HEK293 (cell line): ENCODE measurements at regions not wholly inside any gene's neighbourhood (a gene's known extent, or its start where the extent isn't known, plus 50 kb on each side); places are given as distances from the start of the nearest gene placed in this dataset.

Experiments
- CTCF ChIA-PET: fragments of 350-600 bp; formaldehyde crosslinking; extraction: SDS; loops from one replicate; lab custom pipeline; 2021; ENCODE audit warnings: antibody characterized with exemption; lab: Yijun Ruan, JAX
- POLR2A ChIA-PET: fragments of 300-600 bp; formaldehyde crosslinking; extraction: SDS; loops from one replicate; lab custom pipeline; 2020; ENCODE audit warnings: antibody characterized with exemption, inconsistent platforms; lab: Yijun Ruan, JAX
- H3K27ac ChIP-seq: fragments of 200-500 bp; sonication (Bioruptor generic); 2 replicates; pipeline ENCODE4 v1.5.1; 2014; ENCODE audit warnings: low read depth, low read length, control low read depth, inconsistent platforms; ENCODE audit errors: extremely low read depth
- H3K36me3 ChIP-seq, 2 experiments: fragments of 200-500 bp in 1 of 2; sonication (Bioruptor generic) in 1 of 2; 1 replicate in 1 of 2; 2 replicates in 1 of 2; pipeline ENCODE4 v1.5.1; 2014 to 2017; ENCODE audit warnings: inconsistent platforms in 2 of 2, low read length in 2 of 2; ENCODE audit not compliant: control insufficient read depth in 2 of 2, insufficient read depth in 1 of 2
- H3K4me1 ChIP-seq: fragments of 200-500 bp; sonication (Bioruptor generic); 2 replicates; pipeline ENCODE4 v1.5.1; 2014; ENCODE audit warnings: mild to moderate bottlenecking, low read length, inconsistent platforms; ENCODE audit not compliant: control insufficient read depth, insufficient read depth
- H3K4me3 ChIP-seq: 2 replicates; pipeline ENCODE4 v1.5.1; 2011; ENCODE audit warnings: low read depth, mild to moderate bottlenecking, control low read depth, low read length, moderate library complexity
- H3K9me3 ChIP-seq: fragments of 200-500 bp; sonication (Bioruptor generic); 2 replicates; pipeline ENCODE4 v1.5.1; 2014; ENCODE audit warnings: low read depth, low read length, inconsistent platforms; ENCODE audit not compliant: control insufficient read depth, insufficient read depth
- GLI4 ChIP-seq: fragments of 450-650 bp; formaldehyde crosslinking; IDR thresholded peaks from 2 replicates; pipeline ENCODE4 v1.5.1; 2016; ENCODE audit warnings: missing biosample characterization, missing genetic modification characterization
- MEIS1 ChIP-seq: sonication (generic); formaldehyde crosslinking; IDR thresholded peaks from 2 replicates; pipeline ENCODE4 v1.8.1; 2022; ENCODE audit warnings: missing genetic modification reagents, mild to moderate bottlenecking, borderline replicate concordance
- OVOL3 ChIP-seq: fragments of 450-650 bp; formaldehyde crosslinking; IDR thresholded peaks from 2 replicates; pipeline ENCODE4 v1.5.1; 2016; ENCODE audit warnings: missing biosample characterization, missing genetic modification characterization
- REPIN1 ChIP-seq: fragments of 450-650 bp; formaldehyde crosslinking; IDR thresholded peaks from 2 replicates; pipeline ENCODE4 v1.5.1; 2017; ENCODE audit warnings: missing biosample characterization, missing genetic modification characterization, low read depth
- SP3 ChIP-seq: fragments of 450-650 bp; formaldehyde crosslinking; IDR thresholded peaks from 2 replicates; pipeline ENCODE4 v1.5.1; 2016; ENCODE audit warnings: missing biosample characterization, missing genetic modification characterization
- ZNF174 ChIP-seq: fragments of 450-650 bp; formaldehyde crosslinking; IDR thresholded peaks from 2 replicates; pipeline ENCODE4 v1.5.0; 2017; ENCODE audit warnings: missing biosample characterization, mild to moderate bottlenecking, missing genetic modification characterization
- ZNF292 ChIP-seq: fragments of 450-650 bp; formaldehyde crosslinking; IDR thresholded peaks from 2 replicates; pipeline ENCODE4 v1.5.1; 2016; ENCODE audit warnings: low read depth, missing biosample characterization, missing genetic modification characterization, borderline replicate concordance
- ZNF530 ChIP-seq: fragments of 450-650 bp; formaldehyde crosslinking; IDR thresholded peaks from 2 replicates; pipeline ENCODE4 v1.5.1; 2016; ENCODE audit warnings: low read depth, missing biosample characterization, missing genetic modification characterization
- ZNF560 ChIP-seq: fragments of 450-650 bp; formaldehyde crosslinking; IDR thresholded peaks from 2 replicates; pipeline ENCODE4 v1.5.1; 2017; ENCODE audit warnings: missing biosample characterization, missing genetic modification characterization, borderline replicate concordance
- ZNF621 ChIP-seq: fragments of 450-650 bp; formaldehyde crosslinking; IDR thresholded peaks from 2 replicates; pipeline ENCODE4 v1.5.1; 2017; ENCODE audit warnings: missing biosample characterization, missing genetic modification characterization
- ZNF654 ChIP-seq: fragments of 450-650 bp; formaldehyde crosslinking; IDR thresholded peaks from 2 replicates; pipeline ENCODE4 v1.5.1; 2016; ENCODE audit warnings: low read depth, missing biosample characterization, missing genetic modification characterization
- ZSCAN30 ChIP-seq: fragments of 450-650 bp; IDR thresholded peaks from 2 replicates; pipeline ENCODE4 v1.5.1; 2018; ENCODE audit warnings: missing biosample characterization, mild to moderate bottlenecking, missing genetic modification characterization, moderate library complexity
- TF ChIP-seq, protein P1 (sequence below): fragments of 450-650 bp; formaldehyde crosslinking; IDR thresholded peaks from 2 replicates; pipeline ENCODE4 v1.5.1; 2016; ENCODE audit warnings: missing biosample characterization, missing genetic modification characterization
- TF ChIP-seq, protein P2 (sequence below): fragments of 450-650 bp; formaldehyde crosslinking; IDR thresholded peaks from 2 replicates; pipeline ENCODE4 v1.5.1; 2017; ENCODE audit warnings: missing biosample characterization, missing genetic modification characterization
- TF ChIP-seq, protein P3 (sequence below): sonication (generic); formaldehyde crosslinking; IDR thresholded peaks from 2 replicates; pipeline ENCODE4 v1.8.1; 2022; ENCODE audit warnings: mild to moderate bottlenecking, moderate library complexity, missing genetic modification reagents
- TF ChIP-seq, protein P4 (sequence below): fragments of 450-650 bp; formaldehyde crosslinking; IDR thresholded peaks from 2 replicates; pipeline ENCODE4 v1.5.1; 2016; ENCODE audit warnings: missing biosample characterization, missing genetic modification characterization

DNA sequence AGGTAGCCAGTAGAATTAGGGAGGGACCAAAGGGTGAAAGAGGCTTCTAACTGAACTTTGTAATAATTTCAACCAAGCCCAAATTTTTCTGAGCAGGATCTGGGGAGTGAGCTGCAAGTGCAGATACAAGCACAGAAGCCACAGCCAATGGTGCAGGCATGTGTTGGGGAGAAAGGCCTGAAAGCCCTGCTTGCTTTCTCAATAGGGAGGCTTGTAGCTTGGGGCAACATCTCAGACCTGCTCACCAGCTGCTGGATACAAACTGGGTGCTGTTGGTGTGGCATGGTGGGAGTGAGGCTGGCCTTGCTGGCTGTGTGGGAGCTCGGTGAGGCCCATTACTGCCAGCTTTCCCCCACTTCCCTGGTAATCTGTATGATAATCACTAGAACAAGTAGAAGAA is 688.5 kb upstream of the SEMA3D start (continued):
- TF ChIP-seq OVOL3 (tag by site-specific recombination), result no peak

DNA sequence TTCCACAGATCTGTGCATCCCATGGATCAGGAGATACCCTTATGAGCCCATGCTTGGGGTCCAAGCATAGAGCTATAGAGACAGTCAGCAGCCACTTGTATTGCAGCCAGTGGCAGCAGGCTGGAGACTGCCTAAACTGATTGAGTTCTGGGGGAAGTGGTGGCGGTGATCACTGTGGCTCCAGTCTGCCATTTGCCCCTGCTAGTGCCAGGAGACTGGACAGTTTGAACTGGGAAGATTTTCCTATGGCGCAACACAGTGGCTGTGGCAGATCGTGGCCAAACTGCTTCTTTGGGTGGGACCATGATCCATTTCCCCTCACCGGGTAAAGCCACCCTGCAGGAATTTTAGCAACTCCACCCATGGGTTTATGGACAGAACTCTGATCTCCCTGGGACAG is 679.7 kb upstream of the SEMA3D start:
- no peaks in the 10 kb centered on the region for H3K36me3 ChIP-seq
- TF ChIP-seq SP3, result no peak
- no peak for TF ChIP-seq ZNF560 (tag by site-specific recombination)
- TF ChIP-seq ZNF621 (tag by site-specific recombination), result no peak
- TF ChIP-seq ZNF292 (tag by site-specific recombination), result no peak
- TF ChIP-seq, protein P1, sequence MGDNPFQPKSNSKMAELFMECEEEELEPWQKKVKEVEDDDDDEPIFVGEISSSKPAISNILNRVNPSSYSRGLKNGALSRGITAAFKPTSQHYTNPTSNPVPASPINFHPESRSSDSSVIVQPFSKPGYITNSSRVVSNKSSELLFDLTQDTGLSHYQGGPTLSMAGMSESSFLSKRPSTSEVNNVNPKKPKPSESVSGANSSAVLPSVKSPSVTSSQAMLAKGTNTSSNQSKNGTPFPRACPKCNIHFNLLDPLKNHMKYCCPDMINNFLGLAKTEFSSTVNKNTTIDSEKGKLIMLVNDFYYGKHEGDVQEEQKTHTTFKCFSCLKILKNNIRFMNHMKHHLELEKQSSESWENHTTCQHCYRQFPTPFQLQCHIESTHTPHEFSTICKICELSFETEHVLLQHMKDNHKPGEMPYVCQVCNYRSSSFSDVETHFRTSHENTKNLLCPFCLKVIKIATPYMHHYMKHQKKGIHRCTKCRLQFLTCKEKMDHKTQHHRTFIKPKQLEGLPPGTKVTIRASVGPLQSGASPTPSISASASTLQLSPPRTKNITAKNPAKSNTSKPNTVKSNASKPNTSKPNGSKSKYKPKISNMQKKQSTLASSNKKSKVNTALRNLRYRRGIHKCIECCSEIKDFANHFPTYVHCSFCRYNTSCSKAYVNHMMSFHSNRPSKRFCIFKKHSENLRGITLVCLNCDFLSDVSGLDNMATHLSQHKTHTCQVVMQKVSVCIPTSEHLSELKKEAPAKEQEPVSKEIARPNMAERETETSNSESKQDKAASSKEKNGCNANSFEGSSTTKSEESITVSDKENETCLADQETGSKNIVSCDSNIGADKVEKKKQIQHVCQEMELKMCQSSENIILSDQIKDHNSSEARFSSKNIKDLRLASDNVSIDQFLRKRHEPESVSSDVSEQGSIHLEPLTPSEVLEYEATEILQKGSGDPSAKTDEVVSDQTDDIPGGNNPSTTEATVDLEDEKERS (tag by site-specific recombination), result no peak
- TF ChIP-seq GLI4 (tag by site-specific recombination), result no peak
- TF ChIP-seq, protein P2, sequence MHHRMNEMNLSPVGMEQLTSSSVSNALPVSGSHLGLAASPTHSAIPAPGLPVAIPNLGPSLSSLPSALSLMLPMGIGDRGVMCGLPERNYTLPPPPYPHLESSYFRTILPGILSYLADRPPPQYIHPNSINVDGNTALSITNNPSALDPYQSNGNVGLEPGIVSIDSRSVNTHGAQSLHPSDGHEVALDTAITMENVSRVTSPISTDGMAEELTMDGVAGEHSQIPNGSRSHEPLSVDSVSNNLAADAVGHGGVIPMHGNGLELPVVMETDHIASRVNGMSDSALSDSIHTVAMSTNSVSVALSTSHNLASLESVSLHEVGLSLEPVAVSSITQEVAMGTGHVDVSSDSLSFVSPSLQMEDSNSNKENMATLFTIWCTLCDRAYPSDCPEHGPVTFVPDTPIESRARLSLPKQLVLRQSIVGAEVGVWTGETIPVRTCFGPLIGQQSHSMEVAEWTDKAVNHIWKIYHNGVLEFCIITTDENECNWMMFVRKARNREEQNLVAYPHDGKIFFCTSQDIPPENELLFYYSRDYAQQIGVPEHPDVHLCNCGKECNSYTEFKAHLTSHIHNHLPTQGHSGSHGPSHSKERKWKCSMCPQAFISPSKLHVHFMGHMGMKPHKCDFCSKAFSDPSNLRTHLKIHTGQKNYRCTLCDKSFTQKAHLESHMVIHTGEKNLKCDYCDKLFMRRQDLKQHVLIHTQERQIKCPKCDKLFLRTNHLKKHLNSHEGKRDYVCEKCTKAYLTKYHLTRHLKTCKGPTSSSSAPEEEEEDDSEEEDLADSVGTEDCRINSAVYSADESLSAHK (tag by site-specific recombination), result no peak
- no peak for TF ChIP-seq ZSCAN30 (tag by site-specific recombination)
- TF ChIP-seq MEIS1 (CRISPR knock-in tag), result no peak
- TF ChIP-seq ZNF654, result no peak
- TF ChIP-seq REPIN1 (tag by site-specific recombination), result no peak
- TF ChIP-seq, protein P3, sequence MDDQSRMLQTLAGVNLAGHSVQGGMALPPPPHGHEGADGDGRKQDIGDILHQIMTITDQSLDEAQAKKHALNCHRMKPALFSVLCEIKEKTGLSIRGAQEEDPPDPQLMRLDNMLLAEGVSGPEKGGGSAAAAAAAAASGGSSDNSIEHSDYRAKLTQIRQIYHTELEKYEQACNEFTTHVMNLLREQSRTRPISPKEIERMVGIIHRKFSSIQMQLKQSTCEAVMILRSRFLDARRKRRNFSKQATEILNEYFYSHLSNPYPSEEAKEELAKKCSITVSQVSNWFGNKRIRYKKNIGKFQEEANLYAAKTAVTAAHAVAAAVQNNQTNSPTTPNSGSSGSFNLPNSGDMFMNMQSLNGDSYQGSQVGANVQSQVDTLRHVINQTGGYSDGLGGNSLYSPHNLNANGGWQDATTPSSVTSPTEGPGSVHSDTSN, result no peak
- TF ChIP-seq, protein P4, sequence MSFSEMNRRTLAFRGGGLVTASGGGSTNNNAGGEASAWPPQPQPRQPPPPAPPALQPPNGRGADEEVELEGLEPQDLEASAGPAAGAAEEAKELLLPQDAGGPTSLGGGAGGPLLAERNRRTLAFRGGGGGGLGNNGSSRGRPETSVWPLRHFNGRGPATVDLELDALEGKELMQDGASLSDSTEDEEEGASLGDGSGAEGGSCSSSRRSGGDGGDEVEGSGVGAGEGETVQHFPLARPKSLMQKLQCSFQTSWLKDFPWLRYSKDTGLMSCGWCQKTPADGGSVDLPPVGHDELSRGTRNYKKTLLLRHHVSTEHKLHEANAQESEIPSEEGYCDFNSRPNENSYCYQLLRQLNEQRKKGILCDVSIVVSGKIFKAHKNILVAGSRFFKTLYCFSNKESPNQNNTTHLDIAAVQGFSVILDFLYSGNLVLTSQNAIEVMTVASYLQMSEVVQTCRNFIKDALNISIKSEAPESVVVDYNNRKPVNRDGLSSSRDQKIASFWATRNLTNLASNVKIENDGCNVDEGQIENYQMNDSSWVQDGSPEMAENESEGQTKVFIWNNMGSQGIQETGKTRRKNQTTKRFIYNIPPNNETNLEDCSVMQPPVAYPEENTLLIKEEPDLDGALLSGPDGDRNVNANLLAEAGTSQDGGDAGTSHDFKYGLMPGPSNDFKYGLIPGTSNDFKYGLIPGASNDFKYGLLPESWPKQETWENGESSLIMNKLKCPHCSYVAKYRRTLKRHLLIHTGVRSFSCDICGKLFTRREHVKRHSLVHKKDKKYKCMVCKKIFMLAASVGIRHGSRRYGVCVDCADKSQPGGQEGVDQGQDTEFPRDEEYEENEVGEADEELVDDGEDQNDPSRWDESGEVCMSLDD (tag by site-specific recombination), result no peak
- no peak for TF ChIP-seq ZNF174 (tag by site-specific recombination)
- no peak for TF ChIP-seq ZNF530 (tag by site-specific recombination)
- no peaks in the 10 kb centered on the region for H3K4me1 ChIP-seq
- H3K27ac ChIP-seq, result no peak overlapping the region
- POLR2A ChIA-PET, result no interaction called here
- no peaks in the 10 kb centered on the region for H3K9me3 ChIP-seq
- CTCF ChIA-PET, result interaction anchor here (0.7 to 1.4 kb wide), 2 partner anchors 37 to 180 kb away, joined by 4 read pairs; no protein-coding TSS in a partner anchor
- no peak overlapping the region for H3K4me3 ChIP-seq
